SU-DHL-6 (cell line): ENCODE measurements at regions not wholly inside any gene's neighbourhood (a gene's known extent, or its start where the extent isn't known, plus 50 kb on each side); places are given as distances from the start of the nearest gene placed in this dataset.
"Not testable (repeated sequence)": the region's sequence is repeated elsewhere in the genome, so short reads cannot be mapped to it uniquely, and the experiment has no call there.

Experiments used
- EZH2phosphoT487 ChIP-seq: fragments of 200-600 bp; sonication (generic), shearing (Covaris generic); conservative IDR thresholded peaks from 2 replicates; pipeline ENCODE4 v1.6.1; 2018; ENCODE audit warnings: mild to moderate bottlenecking, antibody characterized with exemption, low read length, moderate library complexity, mixed read lengths
- TF ChIP-seq, protein P1 (sequence below): fragments of 200-600 bp; sonication (generic); IDR thresholded peaks from one replicate; pipeline ENCODE4 v1.5.1; 2017; ENCODE audit warnings: antibody characterized with exemption, mild to moderate bottlenecking, low read length, moderate library complexity; ENCODE audit not compliant: insufficient read depth, poor library complexity, severe bottlenecking

DNA sequence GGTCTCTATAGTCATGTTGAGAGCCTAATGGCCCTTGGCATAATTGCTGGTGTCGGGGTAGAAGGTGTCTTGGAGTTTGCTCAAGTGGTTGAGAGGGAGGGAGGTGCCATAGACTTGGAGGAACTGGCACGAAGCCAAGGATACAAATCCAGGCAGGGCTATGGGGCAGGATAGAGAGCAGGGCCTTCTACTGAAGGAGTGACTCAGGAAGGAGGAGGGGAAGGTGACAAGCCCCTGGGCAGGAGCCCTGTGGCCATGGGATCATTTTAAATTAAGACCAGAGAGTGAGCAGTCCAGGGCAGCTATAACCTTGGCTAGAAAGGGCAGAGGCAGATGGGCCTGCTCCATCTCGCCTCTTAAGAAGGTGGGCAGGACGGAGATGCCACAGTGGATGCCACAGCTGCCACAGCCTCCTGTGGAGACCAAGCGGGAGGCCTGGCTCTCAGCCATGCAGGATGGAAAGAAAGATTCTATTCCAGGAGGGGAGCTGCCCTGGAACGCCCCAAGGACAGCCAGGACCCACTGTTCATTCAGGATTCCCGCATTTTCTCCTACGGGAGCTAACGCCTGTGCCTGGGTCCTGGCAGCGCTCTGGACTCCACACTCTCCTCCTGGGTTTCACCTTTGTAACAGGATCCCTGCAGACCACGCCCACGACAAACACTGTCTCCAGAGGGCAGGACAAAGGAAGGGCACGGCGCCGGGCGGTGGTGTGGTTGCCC lies 189.6 kb downstream of the KLRB1 start:
- TF ChIP-seq, protein P1, sequence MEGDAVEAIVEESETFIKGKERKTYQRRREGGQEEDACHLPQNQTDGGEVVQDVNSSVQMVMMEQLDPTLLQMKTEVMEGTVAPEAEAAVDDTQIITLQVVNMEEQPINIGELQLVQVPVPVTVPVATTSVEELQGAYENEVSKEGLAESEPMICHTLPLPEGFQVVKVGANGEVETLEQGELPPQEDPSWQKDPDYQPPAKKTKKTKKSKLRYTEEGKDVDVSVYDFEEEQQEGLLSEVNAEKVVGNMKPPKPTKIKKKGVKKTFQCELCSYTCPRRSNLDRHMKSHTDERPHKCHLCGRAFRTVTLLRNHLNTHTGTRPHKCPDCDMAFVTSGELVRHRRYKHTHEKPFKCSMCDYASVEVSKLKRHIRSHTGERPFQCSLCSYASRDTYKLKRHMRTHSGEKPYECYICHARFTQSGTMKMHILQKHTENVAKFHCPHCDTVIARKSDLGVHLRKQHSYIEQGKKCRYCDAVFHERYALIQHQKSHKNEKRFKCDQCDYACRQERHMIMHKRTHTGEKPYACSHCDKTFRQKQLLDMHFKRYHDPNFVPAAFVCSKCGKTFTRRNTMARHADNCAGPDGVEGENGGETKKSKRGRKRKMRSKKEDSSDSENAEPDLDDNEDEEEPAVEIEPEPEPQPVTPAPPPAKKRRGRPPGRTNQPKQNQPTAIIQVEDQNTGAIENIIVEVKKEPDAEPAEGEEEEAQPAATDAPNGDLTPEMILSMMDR: not testable (repeated sequence)
- TF ChIP-seq EZH2phosphoT487: not testable (repeated sequence)
